Thoracic aorta (tissue), 2 donors: ENCODE measurements at regions not wholly inside any gene's neighbourhood (a gene's known extent, or its start where the extent isn't known, plus 50 kb on each side); places are given as distances from the start of the nearest gene placed in this dataset.
A peak's percentile ranks its signal among the peaks of the same experiment; 100 is the strongest.
"Not testable (repeated sequence)": the region's sequence is repeated elsewhere in the genome, so short reads cannot be mapped to it uniquely, and the experiment has no call there.

Experiments used
- ATAC-seq: fragments of 150-250 bp; one replicate; pipeline ENCODE4 v1.8.0; 2017; ENCODE audit warnings: low read depth; ENCODE audit not compliant: insufficient number of reproducible peaks, low FRiP score
- DNase-seq: peaks from one replicate; pipeline ENCODE4 v3.0.0-alpha.2; 2020; ENCODE audit warnings: low spot score
- H3K27ac ChIP-seq, 2 donors: fragments of 200-600 bp; sonication (generic); 1 replicate in 1 of 2; 2 replicates in 1 of 2; pipeline ENCODE4 v1.5.1; 2016; ENCODE audit warnings: mild to moderate bottlenecking in 2 of 2, moderate library complexity in 2 of 2
- H3K27me3 ChIP-seq: fragments of 200-600 bp; sonication (generic); replicated peaks from 2 replicates; pipeline ENCODE4 v1.6.0; 2016; ENCODE audit warnings: mild to moderate bottlenecking; ENCODE audit not compliant: insufficient read depth
- H3K36me3 ChIP-seq: fragments of 200-600 bp; sonication (generic); one replicate; pipeline ENCODE4 v1.5.1; 2016
- H3K4me1 ChIP-seq, 2 donors: fragments of 200-600 bp; sonication (generic); 1 replicate in 1 of 2; 2 replicates in 1 of 2; pipeline versions ENCODE4 v1.5.1 to v1.6.0; 2016; ENCODE audit warnings: low read depth in 2 of 2, mild to moderate bottlenecking in 1 of 2; ENCODE audit not compliant: control insufficient read depth in 1 of 2
- H3K4me3 ChIP-seq: fragments of 200-600 bp; sonication (generic); 2 replicates; pipeline ENCODE4 v1.5.1; 2016; ENCODE audit warnings: mild to moderate bottlenecking
- H3K9me3 ChIP-seq: fragments of 200-600 bp; sonication (generic); 2 replicates; pipeline ENCODE4 v1.5.1; 2016
- CTCF ChIP-seq: fragments of 200-600 bp; sonication (generic); IDR thresholded peaks from one replicate; pipeline ENCODE4 v1.5.1; 2019; ENCODE audit warnings: antibody characterized with exemption

GRCh38 chr2:203637471-203638167 lies 68.8 kb upstream of the CD28 start:
- no peak for DNase-seq
- H3K4me3 ChIP-seq = no peak overlapping the region
- peak overlapping the region in 1 of 2 donors; percentile 38 for H3K27ac ChIP-seq
- H3K4me1 ChIP-seq = no peaks in the 10 kb centered on the region
- no peak for ATAC-seq
- no peaks in the 10 kb centered on the region for H3K9me3 ChIP-seq
- TF ChIP-seq CTCF = no peak
- no peaks in the 10 kb centered on the region for H3K27me3 ChIP-seq
- no peaks in the 10 kb centered on the region for H3K36me3 ChIP-seq

GRCh38 chr2:203641865-203642264 lies 64.6 kb upstream of the CD28 start:
- ATAC-seq, H3K4me3 ChIP-seq, H3K27ac ChIP-seq, H3K36me3 ChIP-seq, H3K4me1 ChIP-seq, H3K9me3 ChIP-seq, DNase-seq, H3K27me3 ChIP-seq: not testable (repeated sequence)

GRCh38 chr2:203642841-203643240 lies 63.6 kb upstream of the CD28 start:
- ATAC-seq, H3K4me3 ChIP-seq, H3K4me1 ChIP-seq: not testable (repeated sequence)

GRCh38 chr2:203645831-203646230 lies 60.6 kb upstream of the CD28 start:
- Histone ChIP-seq H3K4me1 (peaks cover 9 to 27% of the 10 kb centered on the region in 2 donors), H3K4me3 (no peak overlapping the region), H3K9me3 (no peaks in the 10 kb centered on the region), H3K27me3 (no peaks in the 10 kb centered on the region), H3K36me3 (no peaks in the 10 kb centered on the region), H3K27ac (no peak overlapping the region)
- TF ChIP-seq CTCF = no peak
- DNase-seq (no peak), ATAC-seq (no peak)

More at GRCh38 chr2:203642841-203643240, 63.6 kb upstream of the CD28 start:
- DNase-seq, H3K9me3 ChIP-seq, H3K27ac ChIP-seq, H3K27me3 ChIP-seq, H3K36me3 ChIP-seq: not testable (repeated sequence)

- Histone ChIP-seq H3K4me3 (no peak overlapping the region), H3K27ac (no peak overlapping the region), H3K9me3 (no peaks in the 10 kb centered on the region), H3K27me3 (no peaks in the 10 kb centered on the region), H3K4me1 (peaks cover 9 to 32% of the 10 kb centered on the region in 2 donors), H3K36me3 (no peaks in the 10 kb centered on the region)
- ATAC-seq (no peak), DNase-seq (no peak)
- no peak for TF ChIP-seq CTCF
Observed at GRCh38 chr2:203646266-203646864, 60.1 kb upstream of the CD28 start.

- Histone ChIP-seq H3K36me3 (no peaks in the 10 kb centered on the region), H3K4me1 (peaks cover 9 to 33% of the 10 kb centered on the region in 2 donors), H3K27me3 (no peaks in the 10 kb centered on the region), H3K27ac (no peak overlapping the region), H3K4me3 (no peak overlapping the region), H3K9me3 (no peaks in the 10 kb centered on the region)
- no peak for DNase-seq
- no peak for TF ChIP-seq CTCF
- no peak for ATAC-seq
Observed at GRCh38 chr2:203646961-203647360, 59.5 kb upstream of the CD28 start.
